GM12878 (cell line): ENCODE measurements at regions not wholly inside any gene's neighbourhood (a gene's known extent, or its start where the extent isn't known, plus 50 kb on each side); places are given as distances from the start of the nearest gene placed in this dataset.

Experiments
- ATAC-seq: fragments of 200-7000 bp; cut with Tn5 transposase; 3 replicates; pipeline ENCODE4 v1.9.1; 2020; ENCODE audit warnings: mild to moderate bottlenecking, moderate library complexity
- BruUV-seq: library from RNA; stranded (reverse); fragments of 400-500 nt; replicated peaks from 2 replicates; lab custom pipeline; 2021; lab: Mats Ljungman, UMichigan
- CTCF ChIA-PET: fragments of 300-600 bp; sonication (Branson Sonifier 250); formaldehyde crosslinking; extraction: SDS; loops from one replicate; lab custom pipeline; 2021; ENCODE audit warnings: inconsistent platforms; lab: Yijun Ruan, JAX
- POLR2A ChIA-PET: fragments of 350-600 bp; formaldehyde crosslinking; extraction: SDS; loops from one replicate; lab custom pipeline; 2021; ENCODE audit warnings: inconsistent platforms; lab: Charles Lee
- RAD21 ChIA-PET: fragments of 300-600 bp; sonication (Branson Sonifier 250); formaldehyde crosslinking; loops from one replicate; lab custom pipeline; 2023; ENCODE audit warnings: antibody characterized with exemption; ENCODE audit not compliant: unreplicated experiment; lab: Charles Lee
- SMC1A ChIA-PET: fragments of 300-600 bp; sonication (Branson Sonifier 250); formaldehyde crosslinking; loops from one replicate; lab custom pipeline; 2023; ENCODE audit not compliant: unreplicated experiment, uncharacterized antibody; lab: Charles Lee
- DNase-seq: peaks from one replicate; pipeline ENCODE4 v3.0.0-alpha.2; 2011; ENCODE audit warnings: low read depth, low spot score
- FAIRE-seq: peaks from 3 replicates; lab custom pipeline; 2011; peaks lifted over from hg19 to GRCh38; lab: Jason Lieb, UNC
- H2AFZ ChIP-seq: 2 replicates; pipeline ENCODE4 v1.6.0; 2011; ENCODE audit warnings: low read depth, low read length, control low read depth; ENCODE audit not compliant: control insufficient read depth
- H3K27ac ChIP-seq: 2 replicates; pipeline ENCODE4 v1.5.1; 2011; ENCODE audit warnings: control low read depth; ENCODE audit not compliant: control insufficient read depth, insufficient read depth
- H3K27me3 ChIP-seq, 2 experiments: replicated peaks in 1 of 2; 2 replicates each; pipeline versions ENCODE4 v1.6.0 to v1.6.1; 2011; ENCODE audit warnings: low read length in 1 of 2; ENCODE audit not compliant: control insufficient read depth in 2 of 2, insufficient read depth in 2 of 2
- H3K36me3 ChIP-seq, 2 experiments: 2 replicates each; pipeline ENCODE4 v1.5.1; 2011; ENCODE audit warnings: low read length in 1 of 2; ENCODE audit not compliant: control insufficient read depth in 2 of 2, insufficient read depth in 2 of 2
- H3K4me1 ChIP-seq: 2 replicates; pipeline ENCODE4 v1.6.1; 2011; ENCODE audit warnings: mild to moderate bottlenecking, low read length, moderate library complexity, mixed read lengths; ENCODE audit not compliant: control insufficient read depth, insufficient read depth
- H3K4me2 ChIP-seq: 2 replicates; pipeline ENCODE4 v1.6.0; 2011; ENCODE audit warnings: control low read depth; ENCODE audit not compliant: control insufficient read depth, insufficient read depth
- H3K4me3 ChIP-seq: fragments of 200-600 bp; sonication (generic); 2 replicates; pipeline ENCODE4 v1.5.1; 2016
- H3K79me2 ChIP-seq: 2 replicates; pipeline ENCODE4 v1.6.0; 2011; ENCODE audit warnings: low read length; ENCODE audit not compliant: control insufficient read depth, insufficient read depth
- H3K9ac ChIP-seq: 2 replicates; pipeline ENCODE4 v1.8.0; 2011; ENCODE audit warnings: low read length, control low read depth, mixed read lengths; ENCODE audit not compliant: control insufficient read depth, insufficient read depth
- H3K9me3 ChIP-seq: replicated peaks from 3 replicates; pipeline ENCODE4 v1.5.1; 2011; ENCODE audit warnings: mild to moderate bottlenecking, low read length; ENCODE audit not compliant: control insufficient read depth, insufficient read depth
- H4K20me1 ChIP-seq: 2 replicates; pipeline ENCODE4 v1.6.0; 2011; ENCODE audit not compliant: control insufficient read depth, insufficient read depth
- NBN ChIP-seq: fragments of 450-650 bp; IDR thresholded peaks from 2 replicates; pipeline ENCODE4 v1.6.1; 2016
- RELA ChIP-seq: fragments of 450-650 bp; IDR thresholded peaks from 2 replicates; pipeline ENCODE4 v1.8.0; 2014; ENCODE audit warnings: borderline replicate concordance; ENCODE audit not compliant: partially characterized antibody
- SUZ12 ChIP-seq: fragments of 200-600 bp; sonication (generic); IDR thresholded peaks from one replicate; pipeline ENCODE4 v1.6.1; 2018; ENCODE audit warnings: antibody characterized with exemption, mild to moderate bottlenecking; ENCODE audit not compliant: unreplicated experiment
- WGBS: methylation state at CpG from one replicate; pipeline ENCODE4 v1.1.6; 2016; ENCODE audit warnings: low lambda C conversion rate; ENCODE audit not compliant: insufficient replicate concordance, insufficient coverage; ENCODE audit errors: missing lambda C conversion rate; 5-methylcytosine and 5-hydroxymethylcytosine counted together
- in situ Hi-C: fragments of 300-500 bp; cut with MboI; formaldehyde crosslinking; loops from 9 replicates; pipeline ENCODE4 v1.14.3; 2018; ENCODE audit warnings: mixed read lengths
- intact Hi-C: fragments of 100-400 bp; cut with micrococcal nuclease; formaldehyde crosslinking; loops from one replicate; pipeline ENCODE4 v1.14.2; 2022; ENCODE audit not compliant: unreplicated experiment
- TF ChIP-seq, protein P1 (sequence below): IDR thresholded peaks from 2 replicates; pipeline ENCODE4 v1.6.1; 2011; ENCODE audit warnings: borderline replicate concordance, low read depth, mild to moderate bottlenecking, moderate library complexity, mixed read lengths, low read length; ENCODE audit not compliant: insufficient read depth; ENCODE audit errors: extremely low read length

DNA sequence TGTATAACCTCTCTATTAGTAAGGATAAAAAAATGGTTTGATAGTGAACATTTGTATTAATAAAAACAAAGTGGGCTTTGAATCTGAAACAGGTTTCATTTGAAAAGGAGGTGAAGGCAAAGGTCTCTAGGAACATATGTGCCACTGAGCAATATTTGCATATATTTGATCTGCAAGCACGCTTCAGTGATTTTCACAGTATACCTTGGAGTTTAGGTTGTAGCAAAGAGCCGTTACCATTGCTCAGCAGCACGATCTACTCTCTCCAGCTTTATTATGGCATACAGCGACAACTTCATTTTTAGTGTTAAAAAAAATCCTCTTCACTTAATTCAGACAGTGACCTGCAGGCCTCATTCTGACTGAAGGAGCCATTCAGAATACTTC lies 75.8 kb upstream of the ZEB2 start:
- H3K9ac ChIP-seq: no peak overlapping the region
- no peaks in the 10 kb centered on the region for H3K9me3 ChIP-seq
- DNase-seq (no peak), ATAC-seq (peak; percentile 46; the same call in 2 of the 3 replicates), FAIRE-seq (no peak)
- ChIA-PET POLR2A (no interaction called here), RAD21 (no interaction called here), SMC1A (interaction anchor here (1.2 to 2.5 kb wide), 2 partner anchors 12 to 34 kb away, joined by 4 to 10 read pairs; no protein-coding TSS in a partner anchor), CTCF (interaction anchor here (1.1 kb wide), 1 partner anchor 15 kb away, joined by 3 read pairs; no protein-coding TSS in a partner anchor)
- no peak overlapping the region for H2AFZ ChIP-seq
- no peaks in the 10 kb centered on the region for H3K79me2 ChIP-seq
- H4K20me1 ChIP-seq: no peaks in the 10 kb centered on the region
- no peak for TF ChIP-seq SUZ12
- TF ChIP-seq NBN: no peak
- TF ChIP-seq RELA: no peak
- no TSS peak for BruUV-seq
- peaks cover 7% of the 10 kb centered on the region; the same call in 1 of the 2 replicates for H3K4me1 ChIP-seq
- peaks cover 0 to 8% of the 10 kb centered on the region in 2 experiments; a peak in 1 of 4 replicates for H3K27me3 ChIP-seq
- intact Hi-C loops (no loop called here), in situ Hi-C loops (no loop called here)
- H3K36me3 ChIP-seq: no peaks in the 10 kb centered on the region
- 0 out of 2 replicates have a peak overlapping the region, but pooled peaks have one; percentile 14 for H3K4me3 ChIP-seq
- H3K27ac ChIP-seq: no peak overlapping the region
- H3K4me2 ChIP-seq: no peak overlapping the region
- WGBS: 25% methylated on average over 4 of the region's 4 CpGs

DNA sequence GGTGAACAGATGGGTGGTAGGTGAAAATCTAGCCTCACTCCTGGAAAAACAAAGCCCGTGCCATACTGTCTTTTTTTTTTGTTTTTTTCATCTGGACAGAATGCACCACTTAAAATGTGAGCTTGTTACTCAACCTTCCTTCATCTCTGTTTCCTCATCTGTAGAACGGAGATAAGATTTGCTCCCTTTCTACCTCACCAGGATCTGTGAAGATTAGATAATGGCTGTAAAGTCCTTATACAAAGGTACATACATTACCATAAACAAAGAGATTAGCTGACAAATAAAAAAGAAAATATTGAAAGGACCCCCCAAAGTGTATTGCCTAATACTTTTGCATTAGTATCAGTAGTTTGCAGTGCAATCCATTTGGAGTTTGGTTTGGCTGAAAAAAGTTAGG lies 75.4 kb upstream of the ZEB2 start:
- no peak overlapping the region for H2AFZ ChIP-seq
- no peak overlapping the region for H3K4me3 ChIP-seq
- H4K20me1 ChIP-seq: no peaks in the 10 kb centered on the region
- in situ Hi-C loops (no loop called here), intact Hi-C loops (no loop called here)
- peaks cover 7% of the 10 kb centered on the region; the same call in 1 of the 2 replicates for H3K4me1 ChIP-seq
- H3K9me3 ChIP-seq: no peaks in the 10 kb centered on the region
- peaks cover 0 to 8% of the 10 kb centered on the region in 2 experiments; a peak in 1 of 4 replicates for H3K27me3 ChIP-seq
- SMC1A ChIA-PET: interaction anchor here (1.2 to 2.5 kb wide), 2 partner anchors 13 to 34 kb away, joined by 4 to 10 read pairs; no protein-coding TSS in a partner anchor
- H3K36me3 ChIP-seq: no peaks in the 10 kb centered on the region
- CTCF ChIA-PET: no interaction called here
- no TSS peak for BruUV-seq
- POLR2A ChIA-PET: no interaction called here
- RAD21 ChIA-PET: no interaction called here
- H3K27ac ChIP-seq: no peak overlapping the region
- DNase-seq (no peak), FAIRE-seq (no peak), ATAC-seq (no peak)
- TF ChIP-seq, protein P1, sequence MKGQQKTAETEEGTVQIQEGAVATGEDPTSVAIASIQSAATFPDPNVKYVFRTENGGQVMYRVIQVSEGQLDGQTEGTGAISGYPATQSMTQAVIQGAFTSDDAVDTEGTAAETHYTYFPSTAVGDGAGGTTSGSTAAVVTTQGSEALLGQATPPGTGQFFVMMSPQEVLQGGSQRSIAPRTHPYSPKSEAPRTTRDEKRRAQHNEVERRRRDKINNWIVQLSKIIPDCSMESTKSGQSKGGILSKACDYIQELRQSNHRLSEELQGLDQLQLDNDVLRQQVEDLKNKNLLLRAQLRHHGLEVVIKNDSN: no peak
- no peak overlapping the region for H3K9ac ChIP-seq
- H3K79me2 ChIP-seq: no peaks in the 10 kb centered on the region
- H3K4me2 ChIP-seq: no peak overlapping the region
- WGBS: 31% methylated on average over 2 of the region's 2 CpGs
